ENCODE measurements at regions not wholly inside any gene's neighbourhood (a gene's known extent, or its start where the extent isn't known, plus 50 kb on each side); places are given as distances from the start of the nearest gene placed in this dataset.

- no peak for TF ChIP-seq CTCF (IDR thresholded peaks at IDR 0.05; ENCODE audit: low read depth, low read length, poor library complexity, severe bottlenecking)
- no peak for TF ChIP-seq EZH2phosphoT487 (IDR thresholded peaks at IDR 0.05; ENCODE audit: borderline replicate concordance, low read length)
Observed at GRCh38 chrX:69415698-69416097, 88.4 kb upstream of the NALF2 start.

Data from DOHH2 (cell line).